Caco-2 (cell line): ENCODE measurements at regions not wholly inside any gene's neighbourhood (a gene's known extent, or its start where the extent isn't known, plus 50 kb on each side); places are given as distances from the start of the nearest gene placed in this dataset.

Source experiments
- BruUV-seq: library from RNA; stranded (reverse); fragments of 400-500 nt; replicated peaks from 2 replicates; lab custom pipeline; 2021; lab: Mats Ljungman, UMichigan
- CTCF ChIA-PET: fragments of 300-600 bp; sonication (Branson Sonifier 250); formaldehyde crosslinking; loops from one replicate; lab custom pipeline; 2022; ENCODE audit warnings: antibody characterized with exemption; lab: Charles Lee
- POLR2A ChIA-PET: fragments of 300-600 bp; sonication (Branson Sonifier 250); formaldehyde crosslinking; loops from one replicate; lab custom pipeline; 2022; ENCODE audit warnings: antibody characterized with exemption; lab: Charles Lee
- DNase-seq, 2 experiments: peaks; one replicate each; pipeline versions ENCODE4 v3.0.0 to v3.0.0-alpha.2; 2020 to 2022
- H3K27me3 ChIP-seq: replicated peaks from 2 replicates; pipeline ENCODE4 v1.6.0; 2011; ENCODE audit warnings: low read length; ENCODE audit not compliant: control insufficient read depth, insufficient read depth
- H3K36me3 ChIP-seq: 2 replicates; pipeline ENCODE4 v1.5.1; 2011; ENCODE audit warnings: low read length; ENCODE audit not compliant: control insufficient read depth, insufficient read depth
- H3K4me1 ChIP-seq: fragments of 250-450 bp; sonication (Bioruptor Pico); 2 replicates; pipeline ENCODE4 v1.5.1; 2020; ENCODE audit warnings: mild to moderate bottlenecking
- H3K4me3 ChIP-seq: 2 replicates; pipeline ENCODE4 v1.5.1; 2011; ENCODE audit warnings: low read depth, mild to moderate bottlenecking, control low read depth, low read length
- H3K9me3 ChIP-seq: fragments of 250-450 bp; sonication (Bioruptor Pico); 2 replicates; pipeline ENCODE4 v1.5.1; 2020; ENCODE audit warnings: mild to moderate bottlenecking, moderate library complexity
- H3K27ac Mint-ChIP-seq: one replicate; pipeline ENCODE4 v1.8.0; 2022; ENCODE audit warnings: mixed read lengths; ENCODE audit not compliant: unreplicated experiment
- H3K27me3 Mint-ChIP-seq: one replicate; pipeline ENCODE4 v1.8.0; 2022; ENCODE audit warnings: mixed read lengths; ENCODE audit not compliant: insufficient read depth, unreplicated experiment
- H3K36me3 Mint-ChIP-seq: one replicate; pipeline ENCODE4 v1.8.0; 2022; ENCODE audit warnings: mild to moderate bottlenecking, mixed read lengths; ENCODE audit not compliant: insufficient read depth, unreplicated experiment
- H3K4me1 Mint-ChIP-seq: one replicate; pipeline ENCODE4 v1.8.0; 2022; ENCODE audit warnings: low read depth, mixed read lengths; ENCODE audit not compliant: unreplicated experiment
- H3K4me3 Mint-ChIP-seq: one replicate; pipeline ENCODE4 v1.8.0; 2022; ENCODE audit warnings: mild to moderate bottlenecking, moderate library complexity, mixed read lengths; ENCODE audit not compliant: unreplicated experiment
- H3K9me3 Mint-ChIP-seq: one replicate; pipeline ENCODE4 v1.8.0; 2022; ENCODE audit warnings: mixed read lengths; ENCODE audit not compliant: unreplicated experiment
- CTCF ChIP-seq, 2 experiments: fragments of 200-600 bp in 1 of 2; IDR thresholded peaks; 1 replicate in 1 of 2; 2 replicates in 1 of 2; pipeline versions ENCODE4 v1.5.1 to v1.8.0; 2011 to 2022; ENCODE audit warnings: antibody characterized with exemption in 1 of 2, control low read depth in 1 of 2, inconsistent platforms in 1 of 2, low read depth in 1 of 2, low read length in 1 of 2, mild to moderate bottlenecking in 1 of 2, moderate library complexity in 1 of 2; ENCODE audit not compliant: insufficient read depth in 1 of 2, severe bottlenecking in 1 of 2, unreplicated experiment in 1 of 2
- intact Hi-C: fragments of 100-400 bp; cut with micrococcal nuclease; formaldehyde crosslinking; loops from one replicate; pipeline ENCODE4 v1.10.0; 2022; ENCODE audit not compliant: unreplicated experiment

- H3K4me1 ChIP-seq = peaks cover 16% of the 10 kb centered on the region
- Mint-ChIP-seq H3K27ac (no peak overlapping the region), H3K27me3 (no peaks in the 10 kb centered on the region), H3K9me3 (no peaks in the 10 kb centered on the region), H3K36me3 (no peaks in the 10 kb centered on the region), H3K4me3 (no peak overlapping the region), H3K4me1 (peaks cover 19% of the 10 kb centered on the region)
- intact Hi-C loops = no loop called here
- no TSS peak for BruUV-seq
- ChIA-PET CTCF (interaction anchor here (0.6 kb wide), 1 partner anchor 197 kb away, joined by 3 read pairs; no protein-coding TSS in a partner anchor), POLR2A (no interaction called here)
- H3K27me3 ChIP-seq = no peaks in the 10 kb centered on the region
- no peak overlapping the region for H3K4me3 ChIP-seq
- DNase-seq = no peak
- H3K36me3 ChIP-seq = no peaks in the 10 kb centered on the region
- H3K9me3 ChIP-seq = no peaks in the 10 kb centered on the region
- TF ChIP-seq CTCF (IDR thresholded peaks at IDR 0.05; ENCODE audit: insufficient read depth in 1 of 2, low read depth in 1 of 2, low read length in 1 of 2, severe bottlenecking in 1 of 2, unreplicated experiment in 1 of 2) = no peak
Observed at GRCh38 chr17:77273397-77274085, 132.8 kb downstream of the SEC14L1 start.

GRCh38 chr17:77274096-77274845 lies 133.5 kb downstream of the SEC14L1 start:
- no peak overlapping the region for H3K4me3 ChIP-seq
- no peaks in the 10 kb centered on the region for H3K9me3 Mint-ChIP-seq
- H3K27me3 ChIP-seq = no peaks in the 10 kb centered on the region
- no peak for TF ChIP-seq CTCF (IDR thresholded peaks at IDR 0.05; ENCODE audit: insufficient read depth in 1 of 2, low read depth in 1 of 2, low read length in 1 of 2, severe bottlenecking in 1 of 2, unreplicated experiment in 1 of 2)
- H3K36me3 Mint-ChIP-seq = no peaks in the 10 kb centered on the region
- no peaks in the 10 kb centered on the region for H3K9me3 ChIP-seq
- H3K4me1 ChIP-seq = peaks cover 17% of the 10 kb centered on the region
- no peak for DNase-seq
- no TSS peak for BruUV-seq
- H3K4me1 Mint-ChIP-seq = peaks cover 20% of the 10 kb centered on the region
- no peaks in the 10 kb centered on the region for H3K36me3 ChIP-seq
- H3K4me3 Mint-ChIP-seq = no peak overlapping the region
- no peaks in the 10 kb centered on the region for H3K27me3 Mint-ChIP-seq
- H3K27ac Mint-ChIP-seq = no peak overlapping the region
- ChIA-PET POLR2A (no interaction called here), CTCF (interaction anchor here (0.6 kb wide), 1 partner anchor 198 kb away, joined by 3 read pairs; no protein-coding TSS in a partner anchor)
- intact Hi-C loops = no loop called here

- Mint-ChIP-seq H3K27ac (peak overlapping the region; percentile 2), H3K9me3 (no peaks in the 10 kb centered on the region), H3K36me3 (peaks cover 34% of the 10 kb centered on the region), H3K4me1 (peaks cover 23% of the 10 kb centered on the region), H3K27me3 (no peaks in the 10 kb centered on the region), H3K4me3 (peak overlapping the region; percentile 82)
- Histone ChIP-seq H3K27me3 (no peaks in the 10 kb centered on the region), H3K4me3 (no peak overlapping the region), H3K4me1 (peaks cover 39% of the 10 kb centered on the region), H3K36me3 (no peaks in the 10 kb centered on the region), H3K9me3 (no peaks in the 10 kb centered on the region)
- no TSS peak for BruUV-seq
- intact Hi-C loops = loop anchor here (5.0 kb wide), 1 partner anchor 153 kb away; no protein-coding TSS in a partner anchor
- POLR2A ChIA-PET = no interaction called here
- CTCF ChIA-PET = interaction anchor here (0.7 to 1.0 kb wide), 3 partner anchors 8 to 25 kb away, joined by 4 to 5 read pairs (median 4); no protein-coding TSS in a partner anchor
- TF ChIP-seq CTCF (IDR thresholded peaks at IDR 0.05; ENCODE audit: insufficient read depth in 1 of 2, low read depth in 1 of 2, low read length in 1 of 2, severe bottlenecking in 1 of 2, unreplicated experiment in 1 of 2) = peak in 1 of 2 experiments; percentile 25
- peak; percentile 80 to 86 for DNase-seq
Observed at GRCh38 chr17:77279448-77280303, 138.9 kb downstream of the SEC14L1 start.
